COR-L47 (cell line): ENCODE measurements at regions not wholly inside any gene's neighbourhood (a gene's known extent, or its start where the extent isn't known, plus 50 kb on each side); places are given as distances from the start of the nearest gene placed in this dataset.
"Not testable (repeated sequence)": the region's sequence is repeated elsewhere in the genome, so short reads cannot be mapped to it uniquely, and the experiment has no call there.

Source experiments
- DNase-seq: peaks from one replicate; lab custom pipeline; 2025; lab: John Stamatoyannopoulos, UW

- DNase-seq: no peak
These were observed 230.4 kb downstream of the SP3 start for GRCh38 chr2:173734797-173735196.

DNA sequence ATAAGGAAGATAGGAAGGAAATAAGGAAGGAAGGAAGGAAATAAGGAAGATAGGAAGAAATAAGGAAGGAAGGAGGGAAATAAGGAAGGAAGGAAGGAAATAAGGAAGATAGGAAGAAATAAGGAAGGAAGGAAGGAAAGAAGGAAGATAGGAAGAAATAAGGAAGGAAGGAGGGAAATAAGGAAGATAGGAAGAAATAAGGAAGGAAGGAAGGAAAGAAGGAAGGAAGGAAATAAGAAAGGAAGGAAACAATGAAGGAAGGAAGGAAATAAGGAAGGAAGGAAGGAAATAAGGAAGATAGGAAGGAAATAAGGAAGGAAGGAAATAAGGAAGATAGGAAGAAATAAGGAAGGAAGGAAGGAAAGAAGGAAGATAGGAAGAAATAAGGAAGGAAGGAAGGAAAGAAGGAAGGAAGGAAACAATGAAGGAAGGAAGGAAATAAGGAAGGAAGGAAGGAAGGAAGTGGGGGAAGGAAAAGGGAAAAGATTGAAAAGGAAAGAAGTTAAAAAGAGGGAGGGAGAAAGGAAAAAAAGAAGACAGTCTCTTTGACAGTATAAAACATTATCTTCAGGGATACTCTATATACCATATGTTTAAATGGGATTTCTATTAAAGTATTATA, 227.1 kb downstream of the SP3 start:
- not testable (repeated sequence) for DNase-seq

DNA sequence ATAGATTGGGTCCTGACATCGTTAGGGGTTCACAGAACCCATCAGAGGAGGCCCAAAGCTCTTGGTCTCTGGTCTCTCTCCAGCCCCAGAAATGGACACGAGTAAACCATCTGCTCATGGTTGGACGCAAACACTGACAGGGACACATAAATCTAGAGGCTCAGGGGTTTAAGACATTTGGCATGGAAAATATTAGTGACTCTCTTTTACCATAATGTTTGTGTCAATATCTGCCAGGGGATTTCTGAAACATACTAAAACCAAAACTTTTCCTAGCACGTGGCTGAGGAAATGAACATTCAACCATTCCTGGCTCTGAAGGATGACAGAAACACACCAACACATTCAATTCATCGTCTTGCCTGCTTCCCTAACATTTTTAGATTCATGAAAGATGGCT, 226.2 kb downstream of the SP3 start:
- DNase-seq: no peak

DNA sequence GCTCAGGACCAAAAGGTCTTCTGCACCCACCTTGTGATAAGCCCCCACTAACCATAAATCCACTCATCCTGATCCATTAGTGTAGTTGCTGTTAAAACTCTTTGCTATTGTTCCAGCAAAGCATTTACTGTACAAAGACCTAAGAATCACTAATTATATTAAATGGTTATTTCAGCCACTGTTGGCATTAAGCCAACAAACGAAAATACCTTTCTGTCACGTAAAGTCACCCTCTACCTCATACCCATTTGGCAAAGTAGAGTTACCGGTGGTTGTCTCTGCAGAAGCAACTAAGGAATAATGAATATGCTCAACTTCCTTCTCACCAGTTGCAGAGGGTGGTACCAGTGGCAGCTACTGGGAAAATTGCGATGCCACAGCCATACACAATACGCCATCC, 224.5 kb downstream of the SP3 start:
- no peak for DNase-seq

GRCh38 chr2:173741759-173742158, 223.4 kb downstream of the SP3 start:
- DNase-seq: peak; percentile 75

GRCh38 chr2:173747035-173747434, 218.1 kb downstream of the SP3 start:
- DNase-seq: no peak

GRCh38 chr2:173749315-173749714, 215.9 kb downstream of the SP3 start:
- DNase-seq: no peak

DNA sequence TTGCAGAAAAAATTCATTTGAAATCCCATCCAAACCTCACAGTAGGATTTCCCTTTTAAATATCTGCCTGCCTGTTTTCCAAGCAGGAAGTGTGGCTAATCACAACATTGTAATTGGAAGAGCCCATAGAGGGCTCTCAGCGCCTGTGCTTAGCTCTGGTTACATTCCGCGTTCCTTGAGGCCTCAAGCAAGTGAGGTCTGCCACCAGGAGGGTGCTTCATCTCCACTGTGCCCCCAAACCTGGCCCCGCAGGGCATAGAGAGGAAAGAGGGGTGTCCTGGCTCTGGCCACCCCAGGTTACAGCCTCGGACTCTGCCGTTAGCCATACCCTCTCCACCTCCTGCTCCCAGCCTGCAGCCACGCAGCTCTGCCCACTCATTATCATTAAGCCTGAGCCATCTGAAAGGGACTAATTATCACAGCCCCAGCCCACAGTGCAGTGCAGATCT, 214.8 kb downstream of the SP3 start:
- peak; percentile 49 for DNase-seq

GRCh38 chr2:173750831-173751230, 214.3 kb downstream of the SP3 start:
- no peak for DNase-seq

DNA sequence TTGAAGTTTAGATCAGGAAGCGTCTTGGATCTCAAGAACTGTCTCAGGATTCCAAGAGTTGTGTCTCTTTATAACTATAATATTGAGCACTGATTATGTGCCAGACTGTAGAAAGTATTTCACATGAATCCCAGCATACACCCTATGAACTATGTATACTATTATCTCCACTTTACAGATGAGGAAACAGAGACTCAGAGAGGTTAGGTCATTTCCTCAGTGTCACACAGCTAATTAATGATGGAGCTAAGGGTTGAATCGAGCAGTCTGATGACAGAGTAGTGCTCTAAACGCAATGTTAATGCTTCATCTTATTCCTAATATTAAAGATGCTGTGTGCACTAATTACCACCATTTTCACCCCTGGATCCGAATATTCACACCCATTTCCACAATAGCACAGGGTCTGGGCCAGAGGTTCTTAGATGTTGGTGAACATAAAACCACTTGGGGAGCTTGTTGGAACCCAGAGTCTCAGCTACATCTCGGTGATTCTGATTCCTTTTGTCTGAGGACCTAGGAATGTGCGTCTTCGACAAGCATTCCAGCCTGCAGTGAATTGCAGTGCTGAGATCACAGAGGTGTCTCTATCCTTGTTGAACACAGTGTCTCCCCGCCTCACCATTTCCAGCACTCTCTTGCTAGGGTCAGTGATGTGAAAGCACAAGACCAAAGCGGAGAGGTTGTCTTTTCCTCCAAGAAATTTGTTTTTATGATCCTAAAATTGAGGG, 213.8 kb downstream of the SP3 start:
- DNase-seq: no peak

GRCh38 chr2:173752152-173752551, 213.0 kb downstream of the SP3 start:
- DNase-seq: peak; percentile 10

DNA sequence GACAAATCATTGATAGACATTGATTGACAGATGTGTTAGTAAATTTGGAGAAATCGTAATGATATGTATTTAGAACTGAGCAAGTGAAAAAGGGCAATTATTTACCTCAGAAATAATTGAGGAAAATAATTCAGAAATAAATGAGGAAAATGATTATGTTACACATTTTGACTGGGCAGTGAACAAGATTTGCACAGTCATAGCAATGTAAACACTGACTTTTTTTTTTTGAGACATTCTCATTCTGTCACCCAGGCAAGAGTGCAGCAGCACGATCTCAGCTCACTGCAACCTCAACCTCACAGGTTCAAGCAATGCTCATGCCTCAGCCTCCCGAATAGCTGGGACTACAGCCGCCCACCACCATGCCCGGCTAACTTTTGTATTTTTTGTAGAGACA, 211.7 kb downstream of the SP3 start:
- no peak for DNase-seq

DNA sequence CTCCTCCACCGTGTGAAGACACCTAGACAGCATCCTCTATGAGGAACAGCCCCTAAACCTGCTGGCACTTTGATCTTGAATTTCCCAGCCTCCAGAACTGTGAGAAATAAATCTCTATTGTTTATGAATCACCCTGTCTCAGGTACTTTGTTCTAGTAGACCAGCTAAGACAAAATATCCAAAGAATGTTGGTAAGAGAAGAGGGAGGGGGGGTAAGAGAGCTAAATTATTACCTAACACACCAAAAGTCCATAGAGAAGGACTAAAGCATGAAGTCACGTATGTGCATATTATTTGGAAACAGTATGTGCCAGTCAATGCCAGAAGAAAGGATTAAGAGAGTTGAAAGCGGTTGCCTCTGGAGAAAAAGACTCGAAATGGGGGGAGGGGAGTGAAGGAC, 211.0 kb downstream of the SP3 start:
- no peak for DNase-seq

DNA sequence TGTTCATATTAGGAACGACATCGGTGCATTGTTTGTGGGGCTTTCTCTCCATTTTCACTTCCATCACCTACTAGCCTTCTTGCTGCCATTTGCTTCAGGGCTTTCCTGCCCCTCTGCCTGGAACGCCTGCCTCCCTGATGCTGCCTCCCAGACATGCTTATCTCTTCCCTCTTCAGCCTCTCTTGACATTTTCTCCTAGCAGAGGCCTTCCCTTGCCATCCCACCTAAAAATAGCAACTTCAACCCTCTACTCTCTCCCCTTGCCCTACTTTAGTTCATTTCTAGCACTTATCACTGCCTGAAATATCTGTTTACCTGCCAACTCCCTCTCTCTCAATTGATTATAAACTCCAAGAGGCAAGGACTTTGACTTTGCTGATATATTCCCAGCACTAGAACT, 210.3 kb downstream of the SP3 start:
- no peak for DNase-seq

- no peak for DNase-seq
These were observed 209.4 kb downstream of the SP3 start for GRCh38 chr2:173755798-173756197.

DNA sequence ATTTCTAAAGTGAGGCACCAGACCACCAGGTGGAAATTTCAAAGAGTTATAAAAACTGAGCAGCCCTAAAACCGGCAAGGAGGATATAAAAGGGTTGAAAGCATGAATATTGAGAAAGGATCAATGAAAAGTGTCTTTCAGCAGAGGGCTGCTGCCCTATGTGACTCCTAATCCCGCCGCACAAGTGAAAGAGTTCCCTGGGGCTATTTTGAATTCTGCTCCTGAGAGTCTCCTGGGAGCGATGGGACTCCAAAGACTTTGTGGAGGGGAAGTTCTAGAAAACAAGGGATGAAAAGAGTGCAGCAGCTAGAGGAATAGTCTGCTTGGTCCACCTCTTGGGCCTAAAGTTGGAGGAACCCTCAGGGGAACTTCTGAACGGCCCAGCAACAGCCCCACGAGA, 205.2 kb downstream of the SP3 start:
- DNase-seq: no peak

GRCh38 chr2:173760553-173760952, 204.6 kb downstream of the SP3 start:
- no peak for DNase-seq

GRCh38 chr2:173761603-173762119, 203.5 kb downstream of the SP3 start:
- DNase-seq: no peak

- no peak for DNase-seq
These were observed 203.0 kb downstream of the SP3 start for GRCh38 chr2:173762221-173762620.

DNA sequence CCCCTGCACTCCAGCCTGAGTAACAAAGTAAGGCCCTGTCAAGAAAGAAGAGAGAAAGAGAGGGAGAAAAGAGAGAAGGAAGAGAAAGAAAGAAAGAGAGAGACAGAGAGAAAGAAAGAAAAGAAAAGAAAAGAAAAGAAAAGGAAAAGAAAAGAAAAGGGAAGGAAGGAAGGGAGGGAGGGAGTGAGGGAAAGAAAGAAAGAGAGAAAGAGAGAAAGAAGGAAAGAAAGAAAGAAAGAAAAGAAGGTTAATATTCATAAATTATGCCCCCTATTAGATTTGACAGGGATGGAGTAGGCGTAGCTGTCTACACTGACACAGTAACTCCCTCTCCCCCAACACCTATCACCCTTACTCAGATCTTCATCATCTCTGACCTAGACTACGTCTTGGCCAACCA, 202.3 kb downstream of the SP3 start:
- DNase-seq: no peak

DNA sequence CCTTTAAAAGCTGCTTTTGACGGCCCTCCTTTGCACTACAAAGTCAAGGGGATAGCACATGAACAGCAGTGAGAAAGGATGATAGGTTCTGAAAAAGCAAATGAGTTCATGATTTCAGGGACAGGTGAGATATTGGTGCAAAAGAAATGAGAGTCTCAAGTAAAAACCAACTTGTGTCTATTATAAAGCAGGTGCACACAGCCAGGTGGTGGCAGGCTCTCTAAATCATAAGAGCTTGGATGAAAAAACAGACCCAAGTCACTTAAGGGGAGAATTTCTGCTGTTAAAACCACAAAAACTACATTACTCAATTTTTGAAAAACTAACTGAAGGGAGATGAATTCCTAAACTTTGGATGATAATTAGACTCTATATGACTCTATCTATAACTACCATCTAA, 201.5 kb downstream of the SP3 start:
- DNase-seq: no peak

GRCh38 chr2:173764094-173764493, 201.1 kb downstream of the SP3 start:
- DNase-seq: no peak

DNA sequence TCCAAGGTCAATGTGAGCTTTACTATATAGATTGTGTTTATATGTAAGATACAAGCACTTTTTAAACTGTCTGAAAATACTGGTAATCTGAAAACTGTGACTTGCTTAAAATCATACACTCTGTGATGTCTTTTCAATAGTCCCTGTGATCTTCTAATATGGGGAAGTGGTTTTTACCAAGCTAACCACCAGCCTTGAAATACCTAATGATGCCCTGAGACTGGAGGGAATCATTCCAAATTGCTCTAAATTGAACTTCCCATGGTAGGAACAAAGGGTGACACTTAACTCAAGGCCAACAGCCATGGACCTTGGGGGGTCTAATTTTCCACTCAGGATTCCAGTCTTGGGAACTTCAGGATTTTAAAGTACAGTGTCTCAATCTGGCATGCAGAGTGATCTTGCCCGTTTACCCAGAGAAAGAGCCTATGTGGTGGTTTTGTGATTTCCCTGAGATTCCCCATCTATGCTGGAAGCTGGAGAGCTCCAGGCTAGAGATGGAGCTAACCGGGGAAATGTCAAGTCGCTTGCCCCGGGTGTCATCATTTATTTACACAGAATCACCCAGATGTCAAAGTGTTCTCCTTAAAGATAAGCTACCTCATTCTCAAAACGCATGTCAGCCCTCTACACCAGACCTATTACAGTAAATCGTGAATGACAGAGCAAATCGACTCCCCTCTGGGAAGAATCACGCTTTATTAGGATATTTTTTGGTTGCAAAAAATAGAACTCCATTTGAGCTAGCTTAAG, 198.5 kb downstream of the SP3 start:
- no peak for DNase-seq
